G401 (cell line): ENCODE measurements at regions not wholly inside any gene's neighbourhood (a gene's known extent, or its start where the extent isn't known, plus 50 kb on each side); places are given as distances from the start of the nearest gene placed in this dataset.

Source experiments
- DNase-seq: peaks from one replicate; pipeline ENCODE4 v3.0.0-alpha.2; 2015; ENCODE audit warnings: low spot score
- in situ Hi-C: cut with HindIII; loops from 2 replicates; pipeline ENCODE4 v1.10.0; 2016; ENCODE audit warnings: low sequenced_read_pairs, mixed read lengths

DNA sequence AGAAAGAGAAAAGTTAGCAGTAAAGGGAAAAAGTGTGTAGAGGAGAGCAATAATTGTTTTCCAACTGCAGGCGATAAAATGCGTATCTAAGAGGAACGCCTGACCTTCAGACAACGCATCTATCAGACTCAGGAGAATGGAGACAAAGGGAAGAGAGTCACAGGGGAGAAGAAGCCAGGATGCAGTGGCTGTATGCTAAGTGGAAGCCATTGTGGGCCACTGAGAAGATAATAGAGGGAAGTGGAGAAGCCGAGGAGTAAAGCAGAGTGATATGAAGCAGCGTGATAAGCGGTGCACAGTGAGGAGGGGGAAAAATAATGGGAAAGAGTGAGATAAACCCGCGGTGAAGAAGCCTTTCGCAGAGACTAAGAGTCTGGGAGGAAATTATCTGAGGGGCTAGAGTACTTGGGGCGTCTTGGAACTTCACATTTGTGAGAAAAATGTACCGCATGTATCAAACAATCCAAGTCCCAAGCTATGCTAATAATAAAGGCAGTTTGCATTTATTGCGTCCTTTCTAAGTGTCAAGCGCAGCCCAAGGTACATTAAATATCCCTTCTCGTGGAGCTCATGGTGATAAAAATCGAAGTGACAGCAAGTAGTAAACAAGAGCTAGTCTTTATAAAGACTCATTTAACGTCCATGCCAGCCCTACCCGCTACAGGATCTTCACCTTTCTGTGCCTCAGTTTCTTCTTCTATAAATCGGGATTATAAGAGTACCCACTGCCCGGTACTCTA is 259.8 kb upstream of the PROX1 start:
- no peak for DNase-seq
- in situ Hi-C loops, result no loop called here

DNA sequence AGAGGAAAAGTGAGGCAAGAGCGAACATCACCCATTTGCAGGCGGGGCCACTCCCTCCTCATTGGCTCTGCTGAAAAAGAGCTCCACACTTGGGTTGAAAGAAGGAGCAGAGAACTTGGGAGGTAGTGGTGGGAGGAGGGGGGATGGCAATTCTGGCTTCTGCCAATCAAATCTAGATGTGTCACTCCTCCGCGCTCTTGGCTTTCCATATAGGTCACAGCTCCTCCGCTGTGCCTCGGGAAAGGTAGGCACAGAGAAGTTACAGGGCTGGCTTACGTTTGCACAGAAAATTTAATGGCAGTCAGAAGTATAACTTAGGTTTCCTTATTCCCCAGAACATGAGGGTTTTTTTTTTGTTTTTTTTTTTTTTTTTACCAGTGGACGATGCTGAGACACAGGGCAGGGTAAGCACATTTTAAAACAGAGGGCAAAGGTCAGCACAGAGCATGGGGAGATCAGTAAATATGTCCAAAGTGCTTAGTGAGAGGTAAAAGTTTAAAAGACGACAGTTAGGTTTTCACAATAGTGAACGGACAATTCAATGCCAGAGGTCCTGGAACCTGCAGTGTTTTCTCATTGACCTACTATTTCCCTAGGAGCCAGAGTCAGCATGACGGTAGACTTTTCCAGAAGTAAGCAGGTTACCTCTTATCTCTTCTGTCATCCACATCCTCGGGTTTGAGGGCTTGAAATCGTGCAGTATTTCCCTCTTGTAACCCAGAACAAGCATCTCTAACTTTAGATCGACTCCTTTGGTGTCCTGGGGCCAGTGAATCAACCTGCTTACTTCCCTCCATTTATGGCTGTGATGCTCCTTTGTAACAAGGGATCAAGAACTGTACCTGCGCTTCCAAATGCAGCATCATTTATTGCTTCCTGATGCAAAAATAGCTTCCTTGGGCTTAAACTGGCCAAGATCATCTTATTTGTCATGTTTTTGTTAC is 258.9 kb upstream of the PROX1 start:
- no peak for DNase-seq
- in situ Hi-C loops, result no loop called here

DNA sequence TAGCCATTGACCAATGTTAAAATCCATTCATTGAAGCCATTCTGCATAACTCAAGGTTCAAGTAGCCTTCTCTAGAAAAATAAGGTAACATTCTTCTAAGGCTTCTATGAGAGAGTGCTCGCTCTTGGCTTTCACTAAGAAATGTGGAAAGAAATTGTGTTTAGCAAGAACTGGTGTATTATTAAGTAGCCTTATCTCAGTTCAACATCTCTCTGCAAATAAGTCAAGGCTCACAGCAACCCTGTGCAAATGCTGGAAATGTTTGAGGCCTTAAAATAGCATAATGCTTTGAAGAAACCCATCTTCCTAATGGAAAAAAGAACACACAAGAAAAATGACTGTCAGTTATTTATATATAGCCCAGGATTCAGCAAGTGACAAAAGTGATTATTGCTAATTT is 254.1 kb upstream of the PROX1 start:
- in situ Hi-C loops, result no loop called here
- no peak for DNase-seq

DNA sequence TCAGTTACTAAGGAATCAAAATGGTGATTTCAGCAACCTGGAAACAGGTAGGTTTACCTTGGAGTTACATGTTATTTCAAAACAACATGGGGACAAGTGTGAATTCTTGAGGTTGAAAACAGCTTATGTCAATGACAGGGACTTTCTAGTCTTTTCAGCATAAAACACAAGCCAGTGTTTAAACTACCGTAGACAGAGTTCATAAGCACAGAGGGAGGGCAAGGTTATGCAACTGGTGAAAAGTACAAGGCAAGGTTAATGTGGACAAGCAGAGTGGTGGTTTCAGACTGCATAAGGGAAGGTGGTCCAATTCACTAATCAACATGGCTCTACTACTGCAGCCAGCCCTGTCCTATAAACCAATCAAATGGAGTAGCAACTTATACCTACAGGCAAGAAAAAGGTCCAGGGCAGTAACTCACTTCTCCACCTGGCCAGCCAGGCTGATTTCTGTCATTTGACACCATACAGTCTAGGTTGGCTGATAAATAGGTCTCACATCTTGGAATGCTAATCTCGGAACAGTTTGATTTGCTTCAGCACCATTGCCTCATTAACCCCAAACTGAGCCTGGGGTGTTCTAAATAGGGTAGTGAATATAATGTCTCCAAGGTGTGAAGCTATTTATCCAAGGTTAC is 250.3 kb upstream of the PROX1 start:
- DNase-seq, result no peak
- in situ Hi-C loops, result no loop called here

DNA sequence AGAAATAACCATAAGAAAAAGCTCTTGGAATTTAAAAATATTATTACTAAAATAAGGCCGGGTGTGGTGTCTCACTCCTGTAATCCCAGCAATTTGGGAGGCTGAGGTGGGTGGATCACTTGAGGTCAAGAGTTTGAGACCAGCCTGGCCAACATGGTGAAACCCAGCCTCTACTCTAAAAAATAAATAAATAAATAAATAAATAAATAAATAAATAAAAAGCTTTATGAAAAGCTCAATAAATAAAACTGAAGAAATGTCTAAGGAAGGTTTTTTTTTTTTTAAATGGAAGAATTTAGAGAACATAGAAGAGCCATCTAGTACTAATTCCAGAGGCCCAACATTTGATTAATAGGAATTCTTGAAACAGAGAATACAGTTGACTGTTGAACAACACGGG is 249.1 kb upstream of the PROX1 start:
- DNase-seq, result no peak
- in situ Hi-C loops, result no loop called here

DNA sequence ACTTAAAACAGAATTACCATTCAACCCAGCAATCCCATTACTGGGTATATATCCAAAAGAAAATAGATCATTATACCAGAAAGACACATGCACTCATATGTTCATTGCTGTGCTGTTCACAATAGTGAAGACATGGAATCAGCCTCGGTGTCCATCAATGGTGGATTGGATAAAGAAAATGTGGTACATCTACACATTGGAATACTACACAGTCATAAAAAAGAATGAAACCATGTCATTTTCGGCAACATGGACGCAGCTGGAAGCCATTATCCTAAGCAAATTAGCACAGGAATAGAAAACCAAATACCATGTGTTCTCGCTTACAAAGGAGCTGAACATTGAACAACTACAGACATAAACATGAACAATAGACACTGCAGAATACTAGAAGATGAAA is 244.8 kb upstream of the PROX1 start:
- DNase-seq, result no peak
- in situ Hi-C loops, result no loop called here

DNA sequence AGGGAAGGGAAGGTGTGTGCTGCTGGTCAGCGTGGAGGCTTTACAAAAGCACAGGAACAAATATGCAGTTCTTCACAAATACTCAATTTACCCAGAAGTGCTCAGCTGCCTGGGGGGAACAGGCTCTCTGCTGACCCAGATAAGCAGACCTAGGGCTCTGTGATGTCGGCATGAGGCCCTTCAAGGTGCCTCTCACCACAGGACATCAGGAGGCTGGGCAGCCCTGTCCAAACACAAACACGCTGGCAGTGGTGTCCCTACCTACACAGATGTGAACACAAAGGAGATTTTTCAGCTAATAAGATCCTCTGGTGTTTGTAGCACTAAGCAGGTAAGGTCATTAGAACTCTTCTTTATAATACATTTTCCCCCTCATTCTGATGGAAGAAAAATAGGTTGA is 243.0 kb upstream of the PROX1 start:
- no peak for DNase-seq
- in situ Hi-C loops, result no loop called here

DNA sequence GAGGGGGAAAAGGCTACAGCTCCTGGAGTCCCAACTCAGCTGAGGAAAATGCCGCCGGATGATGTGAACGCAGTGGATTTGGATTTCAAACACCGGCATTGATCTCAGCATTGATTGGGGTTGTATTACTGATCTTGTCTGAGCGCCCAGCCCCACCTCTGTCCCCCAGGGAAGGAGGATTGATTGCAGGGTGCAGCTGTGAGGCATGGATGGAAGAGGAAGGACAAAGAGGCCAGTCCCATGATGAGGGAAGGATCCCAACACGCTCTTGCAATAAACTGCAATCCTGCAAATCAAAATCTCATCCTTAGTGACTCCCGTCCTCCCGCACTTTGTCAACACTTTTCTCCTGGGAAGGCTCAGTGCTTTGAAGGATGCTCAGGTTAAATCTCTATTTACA is 242.3 kb upstream of the PROX1 start:
- in situ Hi-C loops, result no loop called here
- no peak for DNase-seq

DNA sequence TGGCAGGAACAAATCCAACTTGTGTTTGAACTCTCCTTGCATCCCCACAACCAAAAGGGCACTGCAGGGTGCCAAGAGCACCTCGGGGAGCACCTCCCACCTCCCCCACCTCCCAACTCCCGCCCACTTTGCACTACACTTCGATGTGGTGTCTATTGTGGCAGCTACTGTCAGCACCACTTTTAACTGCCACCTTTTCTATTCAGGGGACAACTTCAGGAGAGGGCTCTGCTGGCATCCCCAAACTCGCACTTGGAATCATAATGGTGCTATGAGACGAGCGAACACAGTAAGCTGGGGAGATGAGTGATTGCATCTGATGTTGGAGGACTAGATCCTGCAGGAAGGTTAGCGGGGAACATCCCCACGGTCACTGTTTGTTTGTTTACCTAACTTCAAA is 238.2 kb upstream of the PROX1 start:
- DNase-seq, result no peak
- in situ Hi-C loops, result no loop called here

DNA sequence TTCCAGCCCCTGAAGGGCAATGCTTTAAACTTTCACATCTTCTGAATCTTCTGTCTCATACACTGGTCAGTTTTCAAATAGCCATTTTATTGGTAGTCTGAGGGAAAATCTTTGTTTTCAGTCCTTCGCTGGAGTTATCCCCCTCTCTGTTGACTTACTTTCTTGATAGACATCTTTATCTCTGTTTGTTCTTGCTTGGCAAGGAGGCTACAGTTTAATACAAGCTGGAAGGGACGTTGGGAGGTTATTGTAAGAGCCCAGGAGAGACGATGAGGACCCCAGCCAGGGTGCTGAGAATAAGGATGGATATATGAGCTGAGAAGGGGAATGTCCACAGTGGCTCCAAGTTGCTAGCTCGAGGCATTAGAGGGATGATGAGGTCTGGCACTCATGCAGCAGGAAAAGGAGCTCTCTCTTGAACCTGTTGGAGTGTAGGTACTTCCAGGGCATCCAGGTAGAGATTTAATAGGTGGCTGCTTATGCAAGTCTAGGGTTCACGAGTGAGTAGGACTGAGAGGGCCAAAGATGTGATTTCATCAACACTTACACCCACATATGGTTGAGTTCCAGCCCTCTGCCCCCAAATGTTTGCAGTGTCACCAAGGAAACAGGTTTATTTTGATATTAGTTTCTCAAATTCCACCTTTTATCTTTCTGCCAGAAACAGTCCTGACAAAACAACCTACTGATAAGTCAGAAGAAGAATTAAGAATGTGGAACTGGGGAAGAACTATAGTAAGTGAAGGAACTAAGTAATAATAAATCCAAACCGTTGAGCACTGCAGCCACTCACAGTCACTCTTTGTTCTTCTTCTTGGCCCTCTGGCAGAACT is 237.3 kb upstream of the PROX1 start:
- no peak for DNase-seq
- in situ Hi-C loops, result no loop called here

DNA sequence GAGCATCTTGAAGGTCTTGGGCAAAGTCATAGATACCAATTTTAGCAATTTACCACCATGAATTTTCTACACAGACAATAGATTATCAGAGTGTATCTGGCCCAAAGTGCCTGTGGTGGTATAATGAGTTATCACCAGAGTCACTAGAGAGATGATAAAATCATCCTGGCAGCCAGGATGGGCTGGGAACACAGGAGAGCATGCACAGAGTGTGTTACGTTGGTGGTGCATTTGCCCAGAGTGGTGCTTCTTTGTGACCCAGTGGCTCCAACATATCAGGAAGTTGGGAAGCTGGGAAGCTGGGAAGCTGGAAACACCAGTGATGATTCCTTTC is 236.7 kb upstream of the PROX1 start:
- in situ Hi-C loops, result no loop called here
- DNase-seq, result no peak

DNA sequence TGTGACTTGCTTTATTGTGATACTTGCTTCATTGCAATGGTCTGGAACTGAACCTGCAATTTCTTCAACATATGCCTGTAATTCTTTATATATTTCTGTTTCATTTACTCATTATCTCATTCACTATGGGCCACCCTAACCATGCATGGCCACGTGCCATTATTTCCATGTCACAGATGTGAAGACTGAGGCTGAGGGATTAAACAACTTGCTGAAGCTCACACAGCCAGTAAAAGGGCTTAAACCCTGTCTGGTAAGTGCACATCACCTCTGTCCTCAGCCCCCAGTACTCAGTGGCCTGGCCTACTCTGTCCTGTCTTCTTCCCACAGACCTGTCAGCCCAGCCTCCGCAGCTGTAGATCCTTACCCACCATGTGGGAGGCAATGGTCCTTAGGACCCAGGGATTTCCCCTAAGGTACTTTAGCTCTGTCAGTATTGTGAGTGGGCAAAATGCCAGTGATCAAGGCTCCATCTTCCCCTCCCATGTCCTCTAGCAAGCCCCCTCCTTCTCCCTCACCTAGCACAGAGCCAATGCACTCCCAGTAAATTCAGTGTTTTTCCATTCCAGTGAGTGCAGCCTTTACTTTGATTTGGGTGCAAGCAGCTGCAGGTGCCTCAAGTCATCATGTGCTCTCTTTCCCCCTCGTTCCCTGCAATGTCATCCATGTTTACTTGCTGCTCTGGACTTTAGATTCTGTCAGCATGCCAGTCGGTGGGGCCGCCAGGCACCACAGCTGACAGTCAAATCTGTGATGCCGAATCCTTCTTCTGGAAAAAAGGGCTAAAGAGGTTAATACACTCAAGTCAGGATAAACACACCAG is 228.2 kb upstream of the PROX1 start:
- in situ Hi-C loops, result no loop called here
- no peak for DNase-seq

DNA sequence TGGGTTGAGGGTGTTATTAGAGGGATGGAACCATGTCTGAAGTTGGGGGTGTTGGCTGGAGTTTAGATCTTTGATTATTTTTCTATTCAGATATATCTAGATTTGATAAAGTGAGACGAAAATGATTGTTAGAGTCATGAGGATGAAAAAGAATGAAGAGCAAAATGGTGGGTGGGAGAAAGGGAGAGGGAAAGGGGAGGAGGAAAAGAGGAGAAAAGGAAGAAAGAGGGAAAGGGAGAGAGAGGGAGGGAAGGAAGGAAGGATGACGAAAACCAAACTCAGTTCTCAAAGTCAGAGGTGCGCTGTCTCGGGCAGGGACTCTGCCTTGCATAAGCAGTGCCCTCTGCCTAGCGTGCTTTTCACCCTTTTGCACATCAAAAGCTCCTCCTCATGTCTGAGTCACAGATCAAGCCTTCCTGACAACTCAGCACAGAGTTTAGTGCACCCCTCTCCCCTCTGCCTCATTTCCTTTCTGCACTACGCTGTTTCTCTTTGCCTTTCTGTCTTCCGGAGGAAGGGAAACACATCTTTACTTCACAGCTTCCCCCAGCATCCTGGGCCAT is 225.8 kb upstream of the PROX1 start:
- DNase-seq, result no peak
- in situ Hi-C loops, result no loop called here

DNA sequence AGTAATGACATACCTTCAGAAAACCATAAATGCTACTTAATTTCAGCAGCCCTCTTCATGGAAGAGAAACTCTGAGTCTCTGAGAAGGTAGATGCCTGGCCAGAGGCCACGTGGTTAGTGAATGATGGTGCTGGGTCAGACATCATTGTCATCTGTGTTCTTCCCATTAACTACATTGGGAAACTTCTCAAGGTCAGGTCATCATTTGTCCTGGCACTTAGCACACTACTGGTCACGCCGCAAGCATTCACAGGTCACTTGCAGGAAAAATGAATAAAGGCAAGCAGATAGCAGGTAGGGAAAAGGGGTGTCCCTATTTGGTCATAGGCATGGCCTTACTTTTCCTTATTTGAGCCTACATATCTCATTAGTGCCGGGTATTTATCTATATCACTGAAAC is 220.1 kb upstream of the PROX1 start:
- in situ Hi-C loops, result no loop called here
- no peak for DNase-seq

DNA sequence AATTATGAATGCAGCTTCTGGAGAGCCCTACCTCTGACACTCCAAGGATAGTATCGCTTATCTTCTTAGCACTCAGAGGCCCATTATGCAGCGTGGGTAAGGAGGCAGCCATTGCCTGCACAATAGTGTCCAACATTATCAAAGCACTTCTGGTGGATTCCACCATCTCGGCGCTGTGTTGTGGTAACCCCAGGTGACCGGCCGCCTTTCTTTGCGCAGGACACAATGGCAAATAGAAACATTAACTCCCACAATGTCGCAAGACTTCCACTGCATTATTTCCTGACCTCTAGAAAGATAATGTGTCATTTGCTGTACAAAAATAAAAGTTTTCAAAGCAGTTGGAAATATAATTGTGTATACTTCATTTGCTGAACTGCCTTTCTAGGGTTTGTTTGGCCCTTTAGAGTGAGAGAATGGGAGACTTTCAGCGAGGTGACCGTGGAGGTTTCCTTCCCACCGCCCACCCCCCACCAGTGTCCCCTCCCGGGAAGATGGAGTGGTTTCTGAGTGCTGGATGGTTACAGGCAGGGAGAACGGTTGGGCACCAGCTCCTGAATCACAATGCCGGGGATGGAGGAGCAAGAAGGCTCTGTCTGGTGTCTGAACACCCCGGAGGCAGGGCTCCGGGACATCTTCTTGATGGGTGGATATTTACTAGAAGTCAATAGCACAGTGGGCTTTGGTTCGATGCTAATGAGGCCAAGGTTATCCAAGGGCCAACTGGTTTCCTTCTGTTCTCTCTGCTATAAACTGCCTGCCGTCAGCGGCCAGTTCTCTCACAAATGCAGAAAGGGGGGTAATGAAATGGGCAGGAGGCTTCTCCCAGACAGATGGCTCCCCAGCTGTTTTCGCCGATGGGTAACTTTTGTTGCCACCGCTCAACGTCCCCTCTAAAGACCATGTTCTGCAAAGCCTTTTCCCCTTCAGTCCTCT is 215.4 kb upstream of the PROX1 start:
- in situ Hi-C loops, result no loop called here
- DNase-seq, result no peak

DNA sequence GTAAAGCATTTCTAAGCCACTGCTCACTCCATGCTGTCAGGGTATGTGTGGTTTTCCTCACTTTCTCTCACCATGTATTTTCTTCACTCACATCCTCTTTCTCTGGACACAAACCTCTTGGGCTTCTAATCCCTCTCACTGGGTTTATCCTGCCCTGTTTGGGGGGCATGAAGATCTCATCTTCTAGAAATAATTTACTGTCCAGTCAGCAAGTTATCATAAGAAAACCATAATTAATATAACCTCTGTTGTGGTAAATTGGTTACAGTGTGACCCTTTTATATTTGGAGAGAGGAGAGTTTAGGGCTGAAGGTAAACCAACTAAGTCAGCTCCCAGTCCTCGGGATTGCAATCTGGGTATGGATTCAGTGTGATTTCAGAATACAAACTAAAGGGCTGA is 213.8 kb upstream of the PROX1 start:
- in situ Hi-C loops, result no loop called here
- DNase-seq, result no peak

DNA sequence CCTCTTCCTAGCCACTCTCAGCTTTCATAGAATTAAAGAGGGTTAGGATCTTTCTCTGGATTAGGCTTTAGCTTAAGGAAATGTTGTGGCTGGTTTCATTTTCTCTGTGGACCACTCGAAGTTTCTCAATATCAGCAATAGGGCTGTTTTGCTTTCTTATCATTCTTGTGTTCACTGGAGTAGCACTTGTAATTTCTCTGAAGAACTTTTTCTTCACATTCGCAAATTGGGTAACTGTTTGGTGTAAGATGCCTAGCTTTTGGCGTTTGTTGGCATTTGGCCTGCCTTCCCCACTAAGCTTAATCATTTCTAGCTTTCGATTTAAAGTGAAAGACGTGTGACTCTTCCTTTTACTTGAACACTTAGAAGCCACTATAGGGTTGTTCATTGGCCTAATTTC is 210.8 kb upstream of the PROX1 start:
- in situ Hi-C loops, result no loop called here
- no peak for DNase-seq
